ELF-1 (cell line): ENCODE measurements at regions not wholly inside any gene's neighbourhood (a gene's known extent, or its start where the extent isn't known, plus 50 kb on each side); places are given as distances from the start of the nearest gene placed in this dataset.
"Not testable (repeated sequence)": the region's sequence is repeated elsewhere in the genome, so short reads cannot be mapped to it uniquely, and the experiment has no call there.

ENCODE experiments used
- DNase-seq: peaks from one replicate; pipeline ENCODE4 v3.0.0-alpha.2; 2016; ENCODE audit warnings: low read depth, low spot score

- no peak for DNase-seq
These were observed 694.8 kb upstream of the CCDC179 start for GRCh38 chr11:23555085-23555484.

DNA sequence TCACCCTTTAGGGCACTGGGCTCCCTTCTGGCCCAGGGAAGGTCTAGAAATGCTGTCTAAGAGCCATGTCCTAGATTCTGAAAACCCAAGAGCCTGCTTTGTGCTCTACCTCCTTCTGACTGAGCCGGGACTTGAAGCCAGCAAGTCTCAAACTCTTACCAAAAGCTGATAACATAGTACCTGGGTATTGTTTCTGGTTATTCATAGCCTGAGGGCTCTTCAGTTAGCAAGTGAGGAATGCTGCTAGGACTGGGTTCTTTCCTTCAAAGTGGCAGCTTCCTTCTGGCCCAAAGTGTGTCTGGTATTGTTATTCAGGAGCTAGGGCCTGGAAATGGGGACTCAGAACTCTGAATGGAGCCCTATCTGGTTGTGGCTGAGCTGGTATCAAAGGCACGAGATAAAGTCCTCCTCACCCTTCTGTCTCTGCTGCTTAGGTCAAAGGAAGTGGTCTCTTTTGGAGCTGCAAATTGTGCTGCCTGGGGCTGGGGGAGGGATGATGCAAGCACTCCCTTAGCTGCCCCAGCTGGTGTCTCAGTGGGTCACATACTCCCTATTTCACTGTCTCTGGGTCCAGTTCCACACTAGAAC, 696.0 kb upstream of the CCDC179 start:
- DNase-seq, result peak; percentile 86

DNA sequence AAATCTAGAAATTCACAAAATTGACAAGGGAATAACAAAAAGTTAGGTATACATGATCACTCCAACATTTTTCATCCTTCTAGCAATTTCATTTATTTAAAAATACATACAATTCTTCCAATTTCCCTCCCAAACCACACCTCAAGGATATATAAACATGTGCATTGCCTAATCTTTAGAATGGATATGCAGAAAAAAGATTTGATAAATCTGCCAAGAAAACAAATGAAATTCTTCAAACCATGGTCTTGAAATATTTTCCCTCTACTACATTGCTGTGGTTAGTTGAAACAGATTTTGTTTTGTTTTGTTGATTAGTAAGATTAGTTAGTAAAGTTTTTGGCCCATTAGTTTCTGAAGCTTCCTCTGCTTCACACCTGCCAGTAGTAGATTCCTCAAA, 703.3 kb upstream of the CCDC179 start:
- DNase-seq, result no peak

DNA sequence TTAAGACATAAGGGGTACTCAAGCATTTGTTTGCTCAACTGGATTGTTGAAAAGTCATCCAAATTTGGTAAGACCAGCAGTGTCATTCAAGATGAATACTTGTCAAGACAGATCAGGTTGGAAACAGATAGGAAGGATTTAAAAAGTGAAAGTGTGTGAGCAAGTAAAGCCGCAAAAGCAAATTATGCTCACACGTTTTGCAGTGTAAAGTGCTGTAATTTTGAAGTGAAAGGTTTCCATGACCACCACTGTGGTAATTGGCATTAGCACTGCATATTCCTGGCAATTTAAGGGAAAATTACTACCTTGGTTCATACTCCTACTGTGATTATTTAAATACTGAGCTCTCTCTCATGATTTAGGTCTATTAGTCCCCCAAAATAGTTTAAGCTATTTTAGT, 704.1 kb upstream of the CCDC179 start:
- no peak for DNase-seq

GRCh38 chr11:23569134-23569533, 708.9 kb upstream of the CCDC179 start:
- no peak for DNase-seq

- DNase-seq, result no peak
These were observed 709.3 kb upstream of the CCDC179 start for GRCh38 chr11:23569547-23569946.

GRCh38 chr11:23570828-23571227, 710.6 kb upstream of the CCDC179 start:
- no peak for DNase-seq

DNA sequence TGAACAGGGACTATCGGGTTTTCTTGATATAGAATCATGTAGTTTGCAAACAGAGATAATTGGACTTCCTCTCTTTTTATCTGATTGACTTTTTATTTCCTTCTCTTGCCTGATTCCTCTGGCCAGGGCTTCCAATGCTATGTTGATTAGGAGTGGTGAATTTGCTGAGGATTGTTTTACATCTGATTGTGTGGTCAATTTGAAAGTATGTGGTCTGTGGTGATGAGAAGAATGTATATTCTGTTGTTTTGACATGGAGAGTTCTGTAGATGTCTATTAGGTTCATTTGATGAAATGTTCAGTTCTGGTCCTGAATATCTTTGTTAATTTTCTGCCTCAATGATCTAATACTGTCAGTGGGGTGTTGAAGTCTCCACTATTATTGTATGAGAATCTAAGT, 713.2 kb upstream of the CCDC179 start:
- DNase-seq, result no peak

GRCh38 chr11:23574149-23574548, 713.9 kb upstream of the CCDC179 start:
- no peak for DNase-seq

DNA sequence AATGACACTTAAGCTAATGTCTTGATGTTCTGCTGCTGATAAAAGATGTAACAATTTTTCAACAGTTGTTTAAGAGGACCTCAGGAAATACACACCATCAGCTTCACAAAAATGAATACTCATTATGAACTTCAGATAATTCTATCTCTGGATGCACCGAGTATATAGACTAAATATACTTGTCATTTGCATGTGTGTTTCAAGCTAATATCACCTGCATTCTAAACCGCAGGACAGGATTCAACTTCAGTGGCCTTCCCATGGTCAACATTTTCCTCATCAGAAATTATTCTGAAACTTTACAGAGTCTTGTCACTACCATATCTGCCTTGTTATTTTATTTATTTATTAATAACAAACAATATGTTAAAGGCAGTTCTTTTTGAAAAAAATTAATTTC, 717.0 kb upstream of the CCDC179 start:
- DNase-seq, result no peak

- no peak for DNase-seq
These were observed 725.3 kb upstream of the CCDC179 start for GRCh38 chr11:23585416-23586104.

DNA sequence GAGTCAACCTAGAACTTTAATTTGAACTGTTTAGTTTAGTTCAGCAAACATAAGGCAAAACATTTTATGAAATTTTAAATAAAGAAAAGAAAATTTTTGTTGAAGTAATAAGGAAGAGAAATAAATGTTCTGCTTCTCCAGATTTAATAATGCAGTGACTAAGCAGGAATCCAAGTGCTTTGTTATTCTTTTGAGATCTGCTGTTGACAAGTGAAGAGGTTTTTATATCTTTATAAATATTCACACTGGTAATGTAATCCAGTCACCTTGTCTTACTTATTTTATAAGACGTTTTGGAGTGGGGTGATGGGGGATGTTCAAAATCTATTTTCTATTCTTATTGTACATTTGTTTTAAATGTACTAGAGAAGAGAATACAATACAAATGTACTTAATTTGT, 725.9 kb upstream of the CCDC179 start:
- no peak for DNase-seq

- DNase-seq, result no peak
These were observed 730.5 kb upstream of the CCDC179 start for GRCh38 chr11:23590596-23591308.

GRCh38 chr11:23594755-23595154, 734.5 kb upstream of the CCDC179 start:
- no peak for DNase-seq

DNA sequence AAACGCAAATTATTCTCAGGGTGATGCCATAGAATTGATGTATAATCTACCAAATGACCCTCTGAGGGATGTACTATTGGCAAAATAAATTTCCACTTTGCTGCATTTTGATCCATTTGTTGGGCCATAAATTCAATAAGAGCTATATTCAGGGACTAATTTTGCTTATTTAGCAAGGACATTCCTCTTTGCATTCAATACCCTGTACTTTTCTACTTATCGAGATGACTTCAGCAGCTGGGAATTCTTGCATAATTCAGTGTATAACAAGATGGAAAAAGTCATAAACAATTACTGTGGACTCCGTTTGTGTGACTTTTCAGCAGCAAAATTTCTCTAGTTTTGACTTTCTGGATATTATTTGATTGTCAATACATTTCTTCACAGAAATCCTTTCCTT, 744.7 kb upstream of the CCDC179 start:
- no peak for DNase-seq

DNA sequence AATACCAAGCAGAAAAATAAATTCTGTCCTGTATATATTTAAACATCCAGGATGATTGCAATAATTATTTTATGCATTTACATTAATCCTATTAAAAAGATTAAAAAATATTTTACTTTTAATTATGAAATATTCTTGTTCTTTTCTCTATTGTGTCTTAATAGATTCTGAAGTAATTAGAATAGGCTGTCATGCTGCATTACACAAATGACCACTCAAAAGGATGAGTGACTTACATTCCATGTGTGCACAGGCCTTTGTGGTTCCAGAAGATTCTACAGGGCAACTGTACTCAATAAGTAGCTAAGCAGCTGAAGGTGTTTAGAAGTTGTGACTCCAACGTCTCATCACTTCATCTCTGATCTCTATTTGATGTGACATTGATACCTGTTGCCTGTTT, 745.9 kb upstream of the CCDC179 start:
- DNase-seq, result no peak

DNA sequence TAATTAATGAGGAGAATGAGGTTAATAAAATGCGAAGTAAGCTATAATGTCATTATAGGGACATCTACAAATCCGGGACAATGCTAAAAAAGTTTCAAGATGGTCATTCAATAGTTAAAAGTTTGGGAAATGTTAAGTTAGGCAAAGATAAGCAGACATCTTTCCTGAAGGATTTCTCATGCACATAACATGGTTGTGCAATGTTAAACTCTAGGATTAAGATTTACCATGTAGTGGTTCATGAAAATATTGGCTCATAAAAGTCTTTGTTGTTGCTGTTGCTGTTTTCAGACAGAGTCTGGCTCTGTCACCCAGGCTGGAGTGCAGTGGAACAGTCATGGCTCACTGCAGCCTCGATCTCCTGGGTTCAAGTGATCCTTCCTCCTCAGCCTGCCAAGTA, 751.5 kb upstream of the CCDC179 start:
- DNase-seq, result no peak

DNA sequence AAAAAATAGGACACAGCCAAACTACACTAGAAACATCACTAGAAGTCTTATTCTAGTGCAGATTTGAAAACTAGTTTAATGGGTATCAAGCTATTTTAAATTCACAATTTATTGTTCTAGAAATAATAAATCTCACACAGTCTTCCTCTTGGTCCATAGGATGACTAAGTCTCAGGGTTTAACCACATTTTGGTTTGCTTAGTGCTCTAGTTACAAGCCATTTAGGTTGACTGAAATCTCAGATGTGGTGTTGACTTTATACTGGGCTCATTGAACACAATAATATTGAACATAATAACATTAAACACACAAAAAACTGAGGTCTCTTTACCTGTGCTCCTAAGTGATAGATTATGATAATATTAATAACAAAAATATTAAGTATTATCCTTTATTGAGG, 760.3 kb upstream of the CCDC179 start:
- no peak for DNase-seq

DNA sequence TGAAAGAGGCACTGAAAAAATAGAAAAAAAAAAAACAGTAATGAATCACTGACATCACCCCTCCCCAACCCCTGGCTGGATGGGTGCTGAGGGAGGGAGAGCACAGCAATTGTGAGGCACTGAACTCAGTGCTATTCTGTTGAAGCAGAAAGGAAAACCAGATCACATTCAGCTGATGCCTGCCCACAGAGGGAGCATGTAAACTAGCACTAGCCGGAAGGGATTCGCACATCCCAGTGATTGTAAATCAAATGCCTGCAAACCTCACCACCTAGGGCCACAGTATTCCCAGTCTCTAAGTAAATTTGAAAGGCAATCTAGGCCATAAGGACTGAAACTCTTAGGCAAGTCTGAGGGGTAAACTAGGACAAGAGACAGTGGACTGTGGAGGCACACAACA, 772.0 kb upstream of the CCDC179 start:
- DNase-seq, result peak; percentile 19

DNA sequence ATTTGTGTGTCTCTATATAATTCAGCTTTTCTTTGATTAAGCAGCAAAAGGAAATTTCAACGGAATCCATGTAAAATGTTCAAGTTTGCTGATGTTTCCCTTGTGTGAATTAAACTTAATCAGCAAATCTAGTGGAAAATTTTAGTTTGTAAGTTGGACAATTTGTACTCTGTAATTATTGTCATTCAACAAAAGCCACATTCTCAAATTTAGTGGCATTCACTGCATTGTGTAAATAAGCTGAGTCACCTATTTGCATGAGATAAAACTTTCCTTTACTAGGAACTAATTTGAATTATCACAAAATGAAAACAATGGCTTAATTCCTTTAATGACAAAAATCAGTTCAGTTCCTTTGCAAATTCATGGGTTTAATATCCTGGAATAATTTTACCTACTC, 784.2 kb upstream of the CCDC179 start:
- DNase-seq, result no peak

- not testable (repeated sequence) for DNase-seq
These were observed 792.1 kb upstream of the CCDC179 start for GRCh38 chr11:23652336-23652735.

- DNase-seq, result no peak
These were observed 792.9 kb upstream of the CCDC179 start for GRCh38 chr11:23653071-23653675.

DNA sequence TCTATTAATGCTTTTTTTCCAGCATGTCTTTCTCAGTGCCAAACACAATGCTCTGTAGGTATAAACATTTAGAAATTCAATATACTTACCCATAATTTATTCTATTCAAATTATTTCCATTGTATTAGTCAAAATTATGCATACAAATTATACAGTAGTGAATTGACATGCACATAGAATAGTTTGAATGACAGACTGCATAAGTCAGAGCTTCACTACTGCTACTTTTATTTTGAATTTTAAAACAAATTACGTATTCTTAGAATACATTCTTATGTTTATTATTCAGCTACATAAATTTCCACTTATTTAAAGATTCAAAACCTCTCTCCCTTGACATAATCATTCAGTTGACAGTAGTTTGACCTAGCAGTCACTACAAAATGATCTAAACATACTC, 808.0 kb upstream of the CCDC179 start:
- no peak for DNase-seq
